ENCODE measurements at regions not wholly inside any gene's neighbourhood (a gene's known extent, or its start where the extent isn't known, plus 50 kb on each side); places are given as distances from the start of the nearest gene placed in this dataset.
"Not testable (repeated sequence)": the region's sequence is repeated elsewhere in the genome, so short reads cannot be mapped to it uniquely, and the experiment has no call there.

DNA sequence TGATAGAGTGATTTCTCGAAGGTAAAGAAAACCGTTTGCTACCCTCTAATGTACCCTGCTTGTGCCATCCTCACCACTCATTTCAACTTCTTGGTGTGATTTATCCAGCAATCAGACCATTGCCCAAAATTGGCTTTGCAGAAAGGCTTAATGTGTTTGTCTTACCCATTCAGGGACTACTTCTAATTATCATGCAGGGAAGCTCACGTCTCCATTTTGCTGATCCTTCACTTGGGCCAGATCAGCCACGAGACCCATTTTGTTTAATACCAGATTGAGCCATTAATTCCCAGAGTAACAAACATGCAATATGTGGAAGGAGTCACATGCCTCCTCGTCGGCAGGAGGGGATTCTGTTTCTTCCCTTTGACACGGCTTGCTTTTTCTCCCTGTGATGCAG lies 51.1 kb upstream of the CRY1 start:
- no peak for DNase-seq (ENCODE audit: low read depth)

- no peak for DNase-seq (ENCODE audit: low read depth)
These were observed 51.6 kb upstream of the CRY1 start for GRCh38 chr12:107144990-107145389.

DNA sequence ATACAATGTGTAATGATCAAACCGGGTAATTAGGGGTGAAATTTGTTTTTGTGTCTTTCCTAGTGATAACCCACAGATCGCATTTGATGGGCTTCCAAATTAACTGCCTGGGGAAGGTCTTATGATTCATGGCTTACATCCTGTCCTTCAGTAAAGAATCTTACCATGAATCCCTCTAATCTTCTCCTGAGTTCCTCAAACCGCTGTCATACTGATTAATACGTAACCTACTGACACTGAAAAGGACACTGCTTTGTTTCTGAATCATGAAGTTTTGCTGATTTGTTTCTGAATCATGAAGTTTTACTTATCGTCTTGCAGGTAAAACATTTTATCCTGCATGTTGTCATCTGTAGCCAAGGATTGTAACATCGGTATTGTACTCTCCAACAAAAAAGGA lies 52.0 kb upstream of the CRY1 start:
- no peak for DNase-seq (ENCODE audit: low read depth)

GRCh38 chr12:107148107-107148506 lies 54.8 kb upstream of the CRY1 start:
- DNase-seq (ENCODE audit: low read depth), result no peak

GRCh38 chr12:107152315-107152714 lies 59.0 kb upstream of the CRY1 start:
- DNase-seq (ENCODE audit: low read depth), result no peak

- DNase-seq (ENCODE audit: low read depth), result no peak
These were observed 66.1 kb upstream of the CRY1 start for GRCh38 chr12:107159384-107159900.

GRCh38 chr12:107163413-107163812 lies 70.1 kb upstream of the CRY1 start:
- no peak for DNase-seq (ENCODE audit: low read depth)

DNA sequence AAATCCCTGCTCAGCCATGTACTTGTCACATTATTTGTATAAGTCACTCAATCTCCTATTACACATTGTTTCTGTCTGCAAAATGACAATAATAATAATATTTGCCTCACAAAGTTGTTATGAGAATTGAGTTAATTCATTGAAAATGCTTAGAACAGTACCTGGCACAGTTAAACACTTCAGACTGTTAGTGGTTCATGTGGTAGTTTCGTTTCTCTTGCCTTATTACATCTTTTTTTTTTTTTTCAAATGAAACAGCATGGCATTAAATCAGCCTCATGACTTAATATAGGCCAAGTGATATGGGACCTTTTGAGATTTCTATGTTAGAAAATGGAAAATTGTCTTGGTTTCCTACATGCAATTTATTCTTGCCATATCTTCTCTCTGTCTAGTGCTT lies 71.0 kb upstream of the CRY1 start:
- DNase-seq (ENCODE audit: low read depth), result no peak

DNA sequence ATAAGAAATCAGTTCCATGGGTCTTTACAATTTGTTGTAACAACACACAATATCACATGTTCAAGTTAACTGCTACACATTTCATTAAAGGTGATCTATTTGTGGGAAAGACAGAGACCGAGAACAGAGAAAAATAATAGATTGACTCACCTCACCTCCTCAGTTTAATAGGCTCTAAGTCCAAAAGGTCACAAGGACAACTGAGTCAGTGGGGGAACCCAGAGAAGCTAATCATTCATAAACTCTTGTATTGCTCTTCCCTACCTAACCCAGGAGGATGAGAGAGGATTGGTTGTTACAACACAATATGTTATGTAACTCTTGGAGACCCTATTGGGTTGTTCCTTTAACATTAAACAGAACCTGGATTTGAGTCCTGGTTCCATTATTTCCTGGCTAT lies 72.2 kb upstream of the CRY1 start:
- DNase-seq (ENCODE audit: low read depth), result no peak

GRCh38 chr12:107167756-107168155 lies 74.4 kb upstream of the CRY1 start:
- no peak for DNase-seq (ENCODE audit: low read depth)

- no peak for DNase-seq (ENCODE audit: low read depth)
These were observed 75.9 kb upstream of the CRY1 start for GRCh38 chr12:107169200-107169599.

- no peak for DNase-seq (ENCODE audit: low read depth)
These were observed 85.4 kb upstream of the CRY1 start for GRCh38 chr12:107178776-107179175.

GRCh38 chr12:107179871-107180270 lies 86.5 kb upstream of the CRY1 start:
- DNase-seq (ENCODE audit: low read depth), result no peak

DNA sequence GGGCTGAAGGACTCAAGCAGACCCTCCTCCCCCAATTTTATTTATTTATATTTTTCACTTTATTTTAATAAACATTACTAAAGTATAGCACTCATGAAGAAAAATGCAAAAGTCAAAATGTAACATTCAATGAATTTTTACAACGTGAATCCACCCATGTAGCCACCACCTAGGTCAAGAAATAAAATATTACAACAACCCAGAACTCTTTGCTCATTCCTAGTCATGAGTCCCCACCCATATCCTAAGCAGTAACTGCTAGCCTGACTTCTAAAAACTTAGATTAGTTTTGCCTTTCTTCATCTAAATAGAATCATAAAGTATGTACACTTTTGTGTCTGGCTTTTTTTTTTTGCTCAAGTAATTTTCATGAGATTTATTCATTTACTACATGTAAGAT lies 86.9 kb upstream of the CRY1 start:
- DNase-seq (ENCODE audit: low read depth), result no peak

DNA sequence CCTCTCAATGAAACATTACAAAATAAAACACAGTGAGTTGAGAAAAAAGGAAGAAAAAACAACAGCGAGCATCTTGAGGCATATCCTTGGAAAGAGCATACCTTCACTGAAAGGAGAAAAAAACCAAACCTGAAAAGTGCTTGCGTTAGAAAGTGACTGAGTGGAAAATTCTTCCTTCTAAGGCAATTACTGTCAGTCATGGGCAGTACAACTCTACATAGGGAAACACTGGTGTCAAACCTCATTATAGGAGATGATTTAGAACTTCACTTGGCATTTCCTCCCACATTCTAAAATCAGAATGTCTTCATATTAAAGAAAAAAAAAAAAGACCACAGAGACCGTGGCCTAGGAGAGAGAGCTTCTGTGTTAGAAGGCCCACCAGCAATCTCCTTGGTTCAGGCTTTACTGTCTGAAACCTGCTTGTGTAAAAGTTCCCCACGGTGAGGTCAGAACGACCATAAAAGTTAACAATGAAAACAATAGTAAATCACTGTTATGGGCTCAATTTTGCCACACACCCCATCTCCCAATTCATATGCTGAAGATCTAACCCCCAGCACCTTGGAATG lies 91.1 kb upstream of the CRY1 start:
- no peak for DNase-seq (ENCODE audit: low read depth)

DNA sequence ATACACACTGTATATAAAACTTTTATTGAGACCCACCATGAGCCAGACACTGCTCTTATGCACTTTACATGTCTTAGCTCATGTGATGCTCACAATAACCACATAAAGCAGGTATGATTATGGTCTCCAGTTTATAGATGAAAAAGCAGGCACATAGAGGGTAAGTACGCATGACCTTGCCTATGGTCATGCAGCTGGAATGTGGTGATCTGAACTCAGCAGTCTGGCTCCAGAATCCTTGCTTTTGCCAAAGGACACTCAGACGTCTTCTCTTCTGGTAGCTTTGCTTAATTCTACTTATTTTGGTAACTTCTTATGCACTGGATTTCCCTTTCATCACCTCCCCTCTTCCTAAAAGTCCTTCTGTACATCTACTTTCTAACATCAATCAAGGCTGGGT lies 103.3 kb upstream of the CRY1 start:
- DNase-seq (ENCODE audit: low read depth), result no peak

DNA sequence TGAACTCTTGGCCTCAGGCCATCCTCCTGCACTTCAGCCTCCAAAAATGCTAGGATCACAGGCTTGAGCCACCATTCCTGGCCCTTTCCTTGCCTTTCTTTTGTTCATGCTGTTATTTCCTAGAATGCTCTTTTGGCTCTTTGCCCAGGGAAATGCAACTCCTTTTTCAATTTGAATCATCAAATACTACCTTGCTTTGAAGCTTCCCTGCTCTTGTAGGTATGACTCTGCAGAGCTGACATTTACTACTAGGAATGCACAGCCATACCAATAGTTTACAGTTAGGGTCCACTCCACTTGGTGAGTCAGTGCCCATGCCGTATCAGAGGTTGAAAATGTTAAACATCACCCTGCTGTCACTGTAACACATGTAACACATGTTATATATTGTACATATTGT lies 107.0 kb upstream of the CRY1 start:
- peak; percentile 29 for DNase-seq (ENCODE audit: low read depth)

DNA sequence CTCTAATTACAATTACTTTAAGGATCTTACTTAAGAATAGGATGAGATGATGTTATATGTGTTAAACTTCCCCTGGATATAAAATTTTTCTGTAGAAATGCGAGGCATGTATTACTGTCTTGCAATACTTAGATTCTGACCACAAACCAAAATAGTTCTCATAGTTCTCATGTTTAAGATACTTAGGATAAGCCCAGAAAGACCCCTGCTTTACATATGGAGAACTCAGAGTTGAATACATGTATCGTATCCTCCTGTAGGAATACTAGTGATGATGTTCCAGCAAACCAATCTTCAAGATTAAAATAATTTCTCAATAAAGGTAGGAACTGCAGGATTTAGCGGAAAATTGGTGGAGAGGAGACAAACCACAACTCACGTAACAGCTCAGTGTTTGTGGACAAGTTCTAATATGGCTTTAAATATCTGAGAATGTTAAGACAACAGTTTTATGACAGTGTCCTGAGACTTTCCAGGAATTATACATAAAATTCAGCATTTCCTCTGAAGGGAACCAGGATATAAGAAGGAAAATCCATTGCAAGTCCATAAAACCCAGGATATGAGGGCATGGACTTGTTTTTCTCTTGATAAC lies 114.7 kb upstream of the CRY1 start:
- DNase-seq (ENCODE audit: low read depth), result peak; percentile 33

DNA sequence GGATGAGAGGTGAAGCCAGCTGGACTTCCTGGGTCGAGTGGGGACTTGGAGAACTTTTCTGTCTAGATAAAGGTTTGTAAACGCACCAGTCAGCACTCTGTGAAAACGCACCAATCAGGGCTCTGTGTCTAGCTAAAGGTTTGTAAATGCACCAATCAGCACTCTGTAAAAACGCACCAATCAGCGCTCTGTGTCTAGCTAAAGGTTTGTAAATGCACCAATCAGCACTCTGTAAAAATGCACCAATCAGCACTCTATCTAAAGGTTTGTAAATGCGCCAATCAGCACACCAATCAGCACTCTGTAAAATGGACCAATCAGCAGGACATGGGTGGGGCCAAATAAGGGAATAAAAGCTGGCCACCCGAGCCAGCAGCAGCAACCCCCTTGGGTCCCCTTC lies 116.4 kb upstream of the CRY1 start:
- not testable (repeated sequence) for DNase-seq (ENCODE audit: low read depth)

DNA sequence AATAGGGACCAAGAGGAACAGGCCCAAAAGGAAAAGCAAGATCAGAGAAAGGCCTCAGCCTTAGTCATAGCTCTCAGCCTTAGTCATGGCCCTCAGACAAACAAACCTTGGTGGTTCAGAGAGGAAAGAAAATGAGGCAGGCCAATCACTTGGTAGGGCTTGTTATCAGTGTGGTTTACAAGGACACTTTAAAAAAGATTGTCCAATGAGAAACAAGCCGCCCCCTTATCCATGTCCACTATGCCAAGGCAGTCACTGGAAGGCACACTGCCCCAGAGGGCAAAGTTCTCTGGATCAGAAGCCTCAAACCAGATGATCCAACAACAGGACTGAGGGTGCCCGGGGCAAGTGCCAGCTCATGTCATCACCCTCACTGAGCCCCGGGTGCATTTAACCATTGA lies 121.0 kb upstream of the CRY1 start:
- DNase-seq (ENCODE audit: low read depth), result not testable (repeated sequence)

GRCh38 chr12:107216411-107216810 lies 123.1 kb upstream of the CRY1 start:
- DNase-seq (ENCODE audit: low read depth), result not testable (repeated sequence)

GRCh38 chr12:107219301-107219700 lies 126.0 kb upstream of the CRY1 start:
- no peak for DNase-seq (ENCODE audit: low read depth)

GRCh38 chr12:107221913-107222312 lies 128.6 kb upstream of the CRY1 start:
- no peak for DNase-seq (ENCODE audit: low read depth)

DNA sequence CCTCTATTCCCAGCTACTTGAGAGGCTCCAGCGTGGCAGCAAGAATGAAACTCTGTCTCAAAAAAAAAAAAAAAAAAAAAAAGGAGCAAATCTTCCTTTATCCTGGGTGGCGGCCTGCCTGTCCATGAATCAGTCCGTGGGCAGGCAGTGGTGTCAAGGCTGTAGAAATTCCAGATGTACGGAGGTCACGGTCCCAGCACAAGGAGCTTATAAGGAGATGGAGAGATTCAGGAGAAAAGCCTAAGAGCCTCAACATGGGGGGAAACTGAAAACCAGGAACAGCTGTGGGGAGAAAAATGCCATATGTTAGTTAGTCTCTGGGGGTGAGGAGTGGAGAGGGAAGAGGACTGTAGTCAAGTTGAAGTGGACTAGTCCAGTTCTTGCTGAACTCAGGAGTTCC lies 130.5 kb upstream of the CRY1 start:
- DNase-seq (ENCODE audit: low read depth), result no peak
